ENCODE measurements at regions not wholly inside any gene's neighbourhood (a gene's known extent, or its start where the extent isn't known, plus 50 kb on each side); places are given as distances from the start of the nearest gene placed in this dataset.

DNA sequence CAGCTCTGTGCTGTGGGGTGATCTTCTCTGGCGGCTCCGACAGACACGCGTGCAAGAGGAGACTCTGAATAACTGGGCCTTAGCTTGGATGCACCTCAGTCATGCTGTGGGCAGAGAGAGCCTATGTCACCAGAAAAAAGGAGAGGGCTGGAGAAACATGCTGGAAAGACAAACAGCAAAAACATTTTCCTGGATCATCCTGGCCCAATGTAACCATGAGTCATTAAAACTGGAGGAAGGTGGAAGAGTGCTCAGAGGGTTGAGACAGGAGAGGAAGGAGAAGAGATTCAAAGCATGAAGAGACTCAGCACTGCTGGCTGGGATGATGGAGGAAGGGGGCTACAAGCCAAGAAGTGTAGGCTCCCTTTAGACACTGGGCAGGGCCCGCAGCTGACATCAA, 292.0 kb downstream of the CDH26 start:
- no peaks in the 10 kb centered on the region for H3K4me1 ChIP-seq (ENCODE audit: insufficient read depth, low read length)
- Mint-ChIP-seq H3K27me3 (no peaks in the 10 kb centered on the region), H3K9me3 (no peaks in the 10 kb centered on the region), H3K36me3 (ENCODE audit: low read depth) (no peaks in the 10 kb centered on the region), H3K4me3 (no peak overlapping the region), H3K4me1 (ENCODE audit: low read depth) (no peaks in the 10 kb centered on the region), H3K27ac (no peak overlapping the region)
- no peak for ATAC-seq (ENCODE audit: poor library complexity)
- no peak overlapping the region for H3K27ac ChIP-seq (ENCODE audit: low read depth in 1 of 2, low read length in 2 of 2)
- H3K36me3 ChIP-seq (ENCODE audit: insufficient read depth, low read length) = no peaks in the 10 kb centered on the region
- intact Hi-C loops (cut with DNase I, micrococcal nuclease) = no loop called here
- TF ChIP-seq, protein P1, sequence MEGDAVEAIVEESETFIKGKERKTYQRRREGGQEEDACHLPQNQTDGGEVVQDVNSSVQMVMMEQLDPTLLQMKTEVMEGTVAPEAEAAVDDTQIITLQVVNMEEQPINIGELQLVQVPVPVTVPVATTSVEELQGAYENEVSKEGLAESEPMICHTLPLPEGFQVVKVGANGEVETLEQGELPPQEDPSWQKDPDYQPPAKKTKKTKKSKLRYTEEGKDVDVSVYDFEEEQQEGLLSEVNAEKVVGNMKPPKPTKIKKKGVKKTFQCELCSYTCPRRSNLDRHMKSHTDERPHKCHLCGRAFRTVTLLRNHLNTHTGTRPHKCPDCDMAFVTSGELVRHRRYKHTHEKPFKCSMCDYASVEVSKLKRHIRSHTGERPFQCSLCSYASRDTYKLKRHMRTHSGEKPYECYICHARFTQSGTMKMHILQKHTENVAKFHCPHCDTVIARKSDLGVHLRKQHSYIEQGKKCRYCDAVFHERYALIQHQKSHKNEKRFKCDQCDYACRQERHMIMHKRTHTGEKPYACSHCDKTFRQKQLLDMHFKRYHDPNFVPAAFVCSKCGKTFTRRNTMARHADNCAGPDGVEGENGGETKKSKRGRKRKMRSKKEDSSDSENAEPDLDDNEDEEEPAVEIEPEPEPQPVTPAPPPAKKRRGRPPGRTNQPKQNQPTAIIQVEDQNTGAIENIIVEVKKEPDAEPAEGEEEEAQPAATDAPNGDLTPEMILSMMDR (IDR thresholded peaks at IDR 0.05) = no peak
- ChIA-PET POLR2A (no interaction called here), CTCF (no interaction called here)
- no peaks in the 10 kb centered on the region for H3K27me3 ChIP-seq (ENCODE audit: control insufficient read depth in 1 of 2, insufficient read depth in 2 of 2, low read length in 2 of 2)
- H3K9me3 ChIP-seq (ENCODE audit: control insufficient read depth in 1 of 2, insufficient read depth in 1 of 2, low read length in 2 of 2) = no peaks in the 10 kb centered on the region
- no peak for DNase-seq
- no peak overlapping the region for H3K4me3 ChIP-seq (ENCODE audit: low read length)

DNA sequence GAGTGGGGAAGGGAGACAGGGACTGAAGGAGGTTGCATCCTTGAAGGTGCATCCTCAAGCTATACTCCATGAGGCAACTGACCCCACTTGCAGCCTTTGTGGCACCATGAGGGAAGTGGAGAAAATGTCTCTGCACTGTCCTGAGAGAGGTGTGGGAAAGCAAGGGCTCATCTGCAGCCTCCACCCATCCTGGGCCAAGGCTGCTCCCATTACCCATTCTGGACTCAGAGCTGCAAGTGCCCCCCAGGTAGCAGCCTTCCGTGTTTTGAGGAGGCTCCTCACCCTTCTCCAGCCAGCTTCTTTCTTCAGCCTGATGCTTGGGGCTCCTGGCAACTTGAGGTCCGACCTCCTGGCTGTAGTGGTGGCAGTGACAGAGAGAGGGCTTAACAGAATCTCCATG, 294.6 kb downstream of the CDH26 start:
- Histone ChIP-seq H3K27ac (ENCODE audit: low read depth in 1 of 2, low read length in 2 of 2) (no peak overlapping the region), H3K4me3 (ENCODE audit: low read length) (no peak overlapping the region), H3K27me3 (ENCODE audit: control insufficient read depth in 1 of 2, insufficient read depth in 2 of 2, low read length in 2 of 2) (no peaks in the 10 kb centered on the region), H3K36me3 (ENCODE audit: insufficient read depth, low read length) (no peaks in the 10 kb centered on the region), H3K9me3 (ENCODE audit: control insufficient read depth in 1 of 2, insufficient read depth in 1 of 2, low read length in 2 of 2) (no peaks in the 10 kb centered on the region), H3K4me1 (ENCODE audit: insufficient read depth, low read length) (no peaks in the 10 kb centered on the region)
- intact Hi-C loops (cut with DNase I, micrococcal nuclease) = no loop called here
- no peak for ATAC-seq (ENCODE audit: poor library complexity)
- no peak for DNase-seq
- TF ChIP-seq, protein P1 (IDR thresholded peaks at IDR 0.05) = no peak
- Mint-ChIP-seq H3K4me3 (no peak overlapping the region), H3K27me3 (no peaks in the 10 kb centered on the region), H3K9me3 (no peaks in the 10 kb centered on the region), H3K36me3 (ENCODE audit: low read depth) (no peaks in the 10 kb centered on the region), H3K27ac (no peak overlapping the region), H3K4me1 (ENCODE audit: low read depth) (no peaks in the 10 kb centered on the region)
- POLR2A ChIA-PET = no interaction called here
- CTCF ChIA-PET = no interaction called here

- H3K36me3 ChIP-seq (ENCODE audit: insufficient read depth, low read length) = no peaks in the 10 kb centered on the region
- Mint-ChIP-seq H3K27ac (no peak overlapping the region), H3K4me1 (ENCODE audit: low read depth) (no peaks in the 10 kb centered on the region), H3K4me3 (no peak overlapping the region), H3K36me3 (ENCODE audit: low read depth) (no peaks in the 10 kb centered on the region), H3K27me3 (no peaks in the 10 kb centered on the region), H3K9me3 (no peaks in the 10 kb centered on the region)
- H3K4me3 ChIP-seq (ENCODE audit: low read length) = no peak overlapping the region
- CTCF ChIA-PET = no interaction called here
- POLR2A ChIA-PET = interaction anchor here (0.6 kb wide), 1 partner anchor 10 kb away, joined by 3 read pairs; no protein-coding TSS in a partner anchor
- H3K9me3 ChIP-seq (ENCODE audit: control insufficient read depth in 1 of 2, insufficient read depth in 1 of 2, low read length in 2 of 2) = no peaks in the 10 kb centered on the region
- intact Hi-C loops (cut with DNase I, micrococcal nuclease) = no loop called here
- DNase-seq (no peak), ATAC-seq (ENCODE audit: poor library complexity) (no peak)
- no peaks in the 10 kb centered on the region for H3K27me3 ChIP-seq (ENCODE audit: control insufficient read depth in 1 of 2, insufficient read depth in 2 of 2, low read length in 2 of 2)
- no peak overlapping the region for H3K27ac ChIP-seq (ENCODE audit: low read depth in 1 of 2, low read length in 2 of 2)
- no peaks in the 10 kb centered on the region for H3K4me1 ChIP-seq (ENCODE audit: insufficient read depth, low read length)
- TF ChIP-seq, protein P1 (IDR thresholded peaks at IDR 0.05) = no peak
These were observed 295.2 kb downstream of the CDH26 start for GRCh38 chr20:60253471-60253870.

Measured in CD4-positive, alpha-beta T cell (primary cell).